A204.1 (cell line): ENCODE measurements at regions not wholly inside any gene's neighbourhood (a gene's known extent, or its start where the extent isn't known, plus 50 kb on each side); places are given as distances from the start of the nearest gene placed in this dataset.
"Not testable (repeated sequence)": the region's sequence is repeated elsewhere in the genome, so short reads cannot be mapped to it uniquely, and the experiment has no call there.

Source experiments
- FAIRE-seq: peaks from 2 replicates; lab custom pipeline; 2012; peaks lifted over from hg19 to GRCh38; lab: Jason Lieb, UNC

DNA sequence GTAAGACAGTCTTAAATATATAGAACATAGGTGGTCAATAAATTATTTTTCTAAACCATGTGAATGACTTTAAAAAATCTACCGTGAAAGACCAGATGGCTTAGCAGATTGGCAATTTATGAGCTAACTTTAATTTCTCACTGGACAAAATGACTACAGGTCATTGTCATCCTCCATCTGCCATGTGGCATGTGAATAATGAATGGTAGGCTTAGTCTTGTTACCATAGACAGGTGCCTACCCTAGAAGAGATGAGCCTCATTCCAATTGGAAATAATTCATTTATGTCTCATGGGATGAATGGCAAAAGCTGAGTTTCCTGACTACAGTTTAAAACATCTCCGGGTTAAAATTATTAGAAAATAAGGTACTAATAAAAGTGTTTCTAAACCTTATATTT, 1043.3 kb downstream of the FAT4 start:
- no peak for FAIRE-seq

DNA sequence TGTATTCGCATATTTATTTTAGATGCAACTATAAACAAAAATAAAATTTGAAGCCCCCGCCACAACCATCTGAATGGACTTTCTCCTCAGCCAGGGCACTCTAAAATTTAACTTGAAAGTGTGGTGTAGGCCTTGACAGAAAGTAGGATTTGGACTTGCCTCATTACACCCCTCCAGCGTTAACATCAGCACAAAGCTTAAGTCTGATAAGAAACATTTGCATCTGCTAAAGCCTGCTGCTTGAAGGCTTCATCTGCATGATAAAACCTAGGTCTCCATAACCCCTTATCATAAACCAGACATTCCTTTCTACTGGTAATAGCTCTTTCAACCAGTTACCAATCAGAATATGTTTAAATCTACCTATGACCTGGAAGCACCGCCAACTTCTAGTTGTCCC, 1046.5 kb downstream of the FAT4 start:
- no peak for FAIRE-seq

DNA sequence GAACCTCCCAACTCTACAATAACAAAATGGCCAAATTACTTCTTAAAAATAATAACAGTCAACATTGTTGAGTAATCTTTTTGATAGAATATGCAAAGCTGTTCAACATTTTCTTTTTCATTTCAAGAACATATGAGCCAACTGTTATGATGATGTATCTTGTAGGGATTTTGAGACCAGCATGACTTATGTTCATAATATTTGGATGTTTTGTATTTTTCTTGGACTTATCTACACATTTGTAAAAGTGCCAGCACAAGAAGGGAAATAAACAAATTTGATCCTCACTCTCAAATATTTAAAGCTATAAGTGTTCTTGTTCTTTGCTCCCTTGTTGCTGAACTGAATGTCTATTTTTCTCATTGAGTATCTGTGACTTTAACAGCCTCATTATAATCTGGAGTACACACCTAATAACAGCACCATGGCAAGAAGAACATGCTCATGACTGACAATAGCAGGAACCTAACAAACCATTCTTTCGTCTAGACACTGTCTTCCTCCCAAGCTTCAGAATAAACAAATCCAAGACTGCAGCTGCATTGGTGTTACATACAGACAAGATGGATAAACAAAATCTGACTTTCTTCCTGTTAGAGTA, 1049.7 kb downstream of the FAT4 start:
- no peak for FAIRE-seq

DNA sequence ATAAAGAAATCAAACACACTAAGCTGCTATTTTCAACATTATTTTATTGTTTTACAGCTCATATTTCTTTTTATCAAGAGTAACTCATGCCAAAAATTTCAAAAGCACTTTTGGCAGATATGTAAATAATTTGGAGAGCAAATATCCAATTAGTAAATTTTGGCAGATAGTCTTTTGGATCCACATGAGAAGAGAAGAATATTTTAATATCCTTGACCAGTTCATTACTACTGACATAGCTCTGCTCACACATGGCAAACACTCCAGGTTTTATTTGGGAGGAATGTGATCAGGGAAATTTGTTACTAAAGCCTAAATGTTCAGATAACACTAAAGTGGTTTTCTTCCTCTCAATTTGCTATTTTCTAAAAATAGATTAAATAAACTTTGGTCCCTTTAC, 1054.3 kb downstream of the FAT4 start:
- no peak for FAIRE-seq

DNA sequence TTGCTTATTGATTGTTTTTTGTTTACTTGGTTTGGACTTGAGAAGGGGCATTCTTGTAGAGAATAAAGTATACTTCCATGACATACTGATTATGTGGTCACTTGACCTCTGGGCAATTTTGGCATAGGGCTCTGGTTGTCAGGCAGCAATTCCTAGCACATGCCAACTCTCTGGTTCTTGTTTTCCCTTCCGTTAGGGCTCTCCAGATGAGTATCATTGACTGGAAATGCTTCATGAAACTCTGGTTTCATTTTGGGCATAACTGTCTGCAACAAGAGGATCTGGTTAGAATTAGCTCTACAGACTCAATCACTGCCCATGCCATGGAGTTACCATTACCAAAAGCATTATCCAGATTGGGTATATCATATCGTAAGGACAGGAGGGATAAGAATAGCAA, 1057.9 kb downstream of the FAT4 start:
- FAIRE-seq: no peak

DNA sequence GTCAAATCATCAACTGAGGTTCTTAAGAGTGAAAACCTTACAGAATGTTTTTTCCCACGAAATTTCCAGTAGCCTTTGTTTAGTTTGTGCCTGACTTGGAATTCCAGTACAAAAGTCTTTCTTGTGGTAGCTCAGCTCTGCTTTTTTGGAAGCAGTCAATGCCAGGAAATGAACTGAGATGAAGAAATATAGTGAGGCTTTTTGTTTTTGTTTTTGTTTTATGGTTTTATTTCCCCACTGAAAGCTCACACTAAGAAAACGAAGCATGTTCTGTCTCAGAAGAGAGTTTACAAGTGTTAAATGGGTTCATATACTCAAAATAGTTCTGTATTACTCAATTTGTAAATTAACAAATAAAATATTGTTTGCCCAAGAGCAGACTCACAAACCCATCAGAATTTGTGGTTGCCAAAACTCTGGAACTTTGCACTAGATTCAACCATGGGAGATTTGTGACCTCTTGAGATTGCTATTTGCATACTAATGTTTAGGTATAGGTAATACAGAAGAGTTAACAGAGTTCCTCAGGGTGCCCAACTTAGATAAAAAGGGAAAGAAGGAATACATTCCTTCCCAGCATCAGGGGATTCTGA, 1060.8 kb downstream of the FAT4 start:
- FAIRE-seq: no peak

DNA sequence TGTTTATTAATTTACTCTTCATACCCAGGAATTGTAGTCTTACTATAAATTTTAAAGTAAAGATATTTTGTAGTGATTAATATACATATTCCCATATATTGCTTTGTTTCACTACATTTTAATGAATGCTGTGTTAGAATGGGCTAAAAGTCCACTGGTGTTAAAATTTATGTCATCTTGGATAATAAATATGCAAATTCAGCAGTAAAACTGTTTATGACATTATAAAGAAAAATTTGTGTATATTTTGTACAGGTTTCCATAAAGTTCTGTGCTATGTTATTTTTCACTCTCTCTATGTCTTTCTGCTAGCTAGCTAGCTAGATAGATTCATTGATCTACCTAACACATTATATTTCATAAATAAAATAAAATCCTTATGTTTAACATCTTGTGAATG, 1071.2 kb downstream of the FAT4 start:
- FAIRE-seq: no peak

DNA sequence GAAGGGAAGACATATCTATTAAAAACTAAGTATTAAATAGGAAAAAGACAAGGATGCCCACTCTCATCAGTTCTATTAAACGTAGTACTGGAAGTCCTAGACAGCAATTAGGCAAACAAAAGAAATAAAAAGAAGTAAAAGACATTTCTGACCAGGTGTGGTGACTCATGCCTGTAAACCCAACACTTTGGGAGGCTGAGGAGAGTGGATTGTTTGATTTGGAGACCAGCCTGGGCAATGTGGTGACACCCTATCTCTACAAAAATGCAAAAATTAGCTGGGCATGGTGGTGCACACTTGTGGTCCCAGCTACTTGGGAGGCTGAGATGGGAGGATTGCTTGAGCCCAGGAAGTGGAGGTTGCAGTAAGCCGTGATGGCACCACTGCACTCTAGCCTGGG, 1071.8 kb downstream of the FAT4 start:
- FAIRE-seq: no peak

DNA sequence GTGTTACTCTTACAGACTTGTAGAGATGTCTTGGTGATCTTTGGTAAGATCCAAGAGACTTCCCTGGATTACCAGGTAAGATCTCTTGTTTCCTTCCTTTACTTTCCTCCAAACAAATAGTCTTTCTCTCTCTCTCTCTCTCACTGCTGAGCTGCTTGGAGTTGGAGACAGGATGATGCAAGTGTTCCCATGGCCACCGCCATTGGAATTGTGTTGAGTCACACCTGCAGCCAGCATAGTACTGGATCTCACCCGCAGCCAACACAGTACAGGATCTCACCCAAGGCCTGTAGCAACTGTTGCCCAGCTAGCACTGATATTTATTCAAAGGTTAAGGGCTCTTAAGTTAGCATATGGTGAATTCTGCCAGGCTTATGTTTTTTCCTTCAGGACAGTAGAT, 1080.9 kb downstream of the FAT4 start:
- no peak for FAIRE-seq

DNA sequence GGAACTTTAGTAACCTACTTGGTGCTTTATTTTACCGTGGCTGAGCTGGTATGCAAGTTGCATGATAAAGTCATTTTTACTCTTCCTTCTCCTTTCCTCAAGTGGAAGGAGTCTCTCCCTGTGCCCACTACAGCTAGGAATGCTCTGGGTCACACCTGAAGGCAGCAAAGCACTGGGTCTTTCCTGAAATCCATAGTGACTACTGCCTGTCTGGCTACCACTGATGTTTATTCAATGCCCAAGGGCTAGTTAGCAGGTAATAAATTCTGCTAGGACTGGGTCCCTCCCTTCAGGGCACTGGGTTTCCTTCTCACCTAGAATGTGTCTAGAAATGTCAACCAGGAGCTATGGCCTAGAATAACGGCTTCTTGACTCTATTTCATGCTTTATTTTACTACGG, 1081.4 kb downstream of the FAT4 start:
- no peak for FAIRE-seq

DNA sequence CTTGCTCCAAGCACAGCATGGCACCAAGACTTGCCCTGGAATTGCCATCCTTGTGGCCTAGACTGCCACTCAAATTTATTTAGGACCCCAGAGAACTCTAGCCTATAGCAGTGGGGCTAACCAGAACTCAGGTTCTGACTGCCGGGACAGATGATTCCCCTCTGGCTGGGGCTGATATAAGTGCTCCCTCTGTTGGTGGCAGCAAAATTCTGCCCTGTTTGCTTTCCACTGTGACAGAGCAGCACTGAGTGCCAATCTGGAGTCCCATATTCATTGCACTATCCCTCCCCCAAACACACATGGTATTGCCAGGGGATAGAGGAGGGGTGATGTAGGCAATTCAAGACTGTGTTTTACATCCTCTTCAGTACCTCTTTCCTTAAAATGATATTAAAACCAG, 1081.9 kb downstream of the FAT4 start:
- no peak for FAIRE-seq

DNA sequence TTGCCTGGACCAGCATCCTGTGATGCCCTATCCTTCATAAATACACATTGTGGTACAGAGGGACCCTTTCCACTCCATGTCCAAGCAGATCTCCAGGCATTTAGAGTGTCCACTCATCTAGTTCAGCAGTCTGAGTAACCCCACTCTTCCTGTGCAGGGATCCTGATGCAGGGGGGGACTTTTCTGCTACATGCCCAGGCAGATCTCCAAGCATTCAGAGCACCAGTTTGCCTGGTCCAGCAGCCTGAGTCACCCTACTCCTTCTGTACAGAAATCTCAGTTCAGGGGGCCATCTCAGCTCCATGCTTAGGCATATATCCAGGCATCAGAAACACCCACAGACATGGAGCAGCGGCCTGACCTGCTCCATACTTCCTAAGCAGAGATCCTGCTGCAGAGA, 1089.8 kb downstream of the FAT4 start:
- no peak for FAIRE-seq

DNA sequence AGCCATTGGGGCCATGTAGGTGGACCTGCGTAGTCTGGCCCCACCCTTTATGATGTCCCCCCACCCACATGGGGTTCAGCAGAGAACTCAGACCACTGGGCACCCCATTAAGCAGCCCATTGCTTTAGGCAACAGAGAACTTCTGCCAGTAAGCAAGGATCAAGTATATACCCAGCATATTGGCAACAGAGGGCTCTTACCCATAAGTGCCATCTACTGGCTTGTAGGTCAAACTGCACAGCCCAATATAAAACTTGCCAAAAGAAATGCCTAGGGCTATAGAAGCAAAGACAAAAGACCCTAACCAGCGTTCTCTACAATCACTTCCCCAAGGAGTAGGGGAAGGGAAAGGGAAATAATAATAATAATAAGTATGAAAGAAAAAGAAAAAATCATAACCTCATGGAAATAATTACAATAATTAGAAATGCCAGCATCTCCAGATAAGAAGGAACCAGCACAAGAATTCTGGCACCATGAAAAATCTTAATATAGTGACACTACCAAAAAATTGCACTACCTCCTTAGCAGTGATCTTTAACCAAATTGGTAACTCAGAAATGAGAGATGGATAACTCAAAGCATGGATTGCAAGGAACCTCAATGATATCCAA, 1090.7 kb downstream of the FAT4 start:
- FAIRE-seq: no peak

DNA sequence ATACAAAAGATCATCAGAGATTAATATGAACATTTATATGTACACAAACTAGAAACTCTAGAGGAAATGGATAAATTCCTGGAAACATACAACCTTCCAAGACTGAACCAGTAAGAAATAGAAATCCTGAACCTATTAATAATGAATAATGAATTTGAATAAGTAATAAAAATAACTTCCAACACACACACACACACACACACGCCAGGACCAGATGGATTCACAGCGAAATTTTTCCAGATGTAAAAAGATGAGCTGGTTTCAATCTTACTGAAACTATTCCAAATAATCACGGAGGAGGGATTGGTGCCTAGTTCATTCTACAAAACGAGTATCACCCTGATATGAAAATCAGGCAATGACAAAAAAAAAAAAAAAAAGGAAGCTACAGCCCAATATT, 1095.0 kb downstream of the FAT4 start:
- no peak for FAIRE-seq

DNA sequence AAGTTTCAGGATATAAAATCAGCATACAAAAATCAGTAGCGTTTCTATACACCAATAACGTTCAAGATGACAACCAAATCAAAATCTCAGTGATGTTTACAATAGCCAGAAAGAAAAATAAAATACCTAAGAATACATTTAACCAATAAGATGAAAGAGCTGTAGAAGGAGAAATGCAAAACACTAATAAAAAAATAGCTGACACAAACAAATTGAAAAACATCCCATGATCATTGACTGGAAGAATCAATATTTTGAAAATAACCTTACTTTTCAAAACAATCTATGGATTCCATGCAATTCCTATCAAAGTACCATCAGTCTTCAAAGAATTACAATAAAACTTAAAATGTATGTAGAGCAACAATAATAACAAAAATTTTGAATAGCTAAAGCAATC, 1096.3 kb downstream of the FAT4 start:
- FAIRE-seq: no peak

DNA sequence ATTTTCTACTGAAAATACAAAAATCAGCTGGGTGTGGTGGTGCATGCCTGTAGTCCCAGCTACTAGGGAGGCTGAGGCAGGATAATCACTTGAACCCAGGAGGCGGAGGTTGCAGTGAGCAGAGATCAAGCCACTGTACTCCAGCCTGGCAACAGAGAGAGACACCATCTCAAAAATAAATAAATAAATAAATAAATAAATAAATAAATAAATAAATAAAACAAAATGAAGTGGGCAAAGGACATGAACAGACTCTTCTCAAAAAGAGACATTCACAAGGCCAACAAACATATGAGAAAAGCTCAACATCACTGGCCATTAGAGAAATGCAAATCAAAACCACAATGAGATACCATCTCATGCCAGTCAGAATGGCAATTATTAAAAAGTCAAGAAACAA, 1097.6 kb downstream of the FAT4 start:
- not testable (repeated sequence) for FAIRE-seq

DNA sequence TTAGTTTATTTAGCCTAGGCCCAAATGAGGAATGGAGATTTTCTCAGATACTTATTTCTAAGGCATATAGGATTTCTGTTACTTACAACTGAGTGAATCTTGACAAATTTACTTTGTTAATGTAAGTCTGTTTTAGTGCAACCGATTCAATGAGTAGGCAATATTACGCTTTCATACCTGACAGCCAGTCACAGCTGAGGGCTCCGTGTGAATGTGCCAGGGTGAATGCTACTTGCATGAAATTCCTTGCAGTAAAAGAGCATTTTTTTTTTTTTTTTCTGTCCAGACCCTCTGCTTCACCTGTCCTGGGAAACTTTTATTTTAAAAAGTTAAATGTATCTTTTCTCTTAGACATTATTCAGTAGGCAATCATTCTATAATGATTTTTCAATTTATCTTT, 1100.0 kb downstream of the FAT4 start:
- no peak for FAIRE-seq

DNA sequence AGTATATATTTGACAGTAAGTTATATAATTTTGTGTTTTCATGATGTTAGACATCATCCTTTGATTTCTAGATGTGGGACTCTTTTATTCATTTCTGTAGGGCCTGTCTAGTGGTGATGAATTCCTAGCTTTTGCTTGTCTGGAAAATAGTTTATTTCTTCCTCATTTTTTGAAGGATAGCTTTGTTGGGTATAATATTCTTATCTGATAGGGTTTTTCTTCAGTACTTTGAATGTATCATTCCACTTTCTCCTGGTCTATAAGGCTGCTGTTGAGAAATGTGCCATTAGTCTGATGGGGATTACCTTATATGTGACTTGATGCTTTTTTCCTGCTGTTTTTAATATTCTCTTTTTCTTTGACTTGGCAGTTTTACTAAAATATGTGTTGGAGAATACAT, 1104.5 kb downstream of the FAT4 start:
- no peak for FAIRE-seq

DNA sequence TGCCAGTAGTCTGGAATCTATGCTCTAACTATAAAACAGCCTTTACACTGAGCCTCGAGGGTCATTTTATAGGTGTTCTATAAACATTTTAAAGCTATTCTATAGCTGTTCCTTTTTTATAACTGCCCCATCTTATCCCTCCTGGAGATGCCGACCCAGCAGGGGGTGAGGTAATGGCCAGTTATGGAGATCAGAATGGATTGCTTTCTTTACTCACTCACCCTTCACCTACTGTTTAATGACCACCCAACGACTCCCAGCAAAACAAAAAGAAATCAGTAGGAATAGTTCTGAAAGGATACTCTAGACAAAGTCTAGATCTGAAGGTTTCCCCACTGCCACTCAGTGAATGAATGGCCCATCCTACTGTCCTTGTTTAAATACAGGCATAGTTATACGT, 1113.1 kb downstream of the FAT4 start:
- no peak for FAIRE-seq

DNA sequence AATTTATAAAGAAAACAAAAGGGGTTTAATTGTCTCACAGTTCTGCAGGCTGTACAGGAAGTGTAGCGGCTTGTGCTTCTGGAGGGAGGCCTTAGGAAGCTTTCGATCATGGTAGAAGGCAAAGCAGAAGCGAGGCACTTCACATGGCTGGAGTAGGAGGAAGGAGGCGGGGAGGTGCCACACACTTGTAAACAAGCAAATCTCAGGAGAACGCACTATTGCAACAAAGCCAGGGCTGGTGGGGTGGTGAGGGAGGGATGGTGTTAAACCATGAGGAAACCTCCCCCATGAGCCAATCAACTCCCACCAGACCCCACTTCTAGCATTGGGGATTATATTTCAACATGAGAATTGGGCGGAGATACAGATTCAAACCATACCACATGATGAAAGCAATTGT, 1116.3 kb downstream of the FAT4 start:
- FAIRE-seq: no peak

DNA sequence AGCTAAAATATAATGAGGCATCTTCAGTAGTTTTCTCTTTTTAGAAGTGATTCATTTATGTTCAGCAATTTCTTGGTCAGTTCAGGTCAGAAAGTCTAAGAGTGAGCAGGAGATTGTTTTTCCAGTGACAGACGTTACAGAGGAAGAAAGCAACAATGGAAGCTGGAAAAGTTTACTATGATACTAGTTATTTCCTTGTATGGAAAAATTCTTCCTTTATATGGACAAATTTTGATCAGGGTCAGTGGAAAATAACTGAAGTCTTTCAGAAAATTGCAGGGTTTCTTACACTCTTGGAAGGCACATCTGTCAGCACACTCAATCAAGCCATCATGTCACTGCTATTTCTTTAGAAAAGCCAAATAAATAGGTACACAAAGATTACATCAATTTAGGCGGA, 1120.7 kb downstream of the FAT4 start:
- no peak for FAIRE-seq

DNA sequence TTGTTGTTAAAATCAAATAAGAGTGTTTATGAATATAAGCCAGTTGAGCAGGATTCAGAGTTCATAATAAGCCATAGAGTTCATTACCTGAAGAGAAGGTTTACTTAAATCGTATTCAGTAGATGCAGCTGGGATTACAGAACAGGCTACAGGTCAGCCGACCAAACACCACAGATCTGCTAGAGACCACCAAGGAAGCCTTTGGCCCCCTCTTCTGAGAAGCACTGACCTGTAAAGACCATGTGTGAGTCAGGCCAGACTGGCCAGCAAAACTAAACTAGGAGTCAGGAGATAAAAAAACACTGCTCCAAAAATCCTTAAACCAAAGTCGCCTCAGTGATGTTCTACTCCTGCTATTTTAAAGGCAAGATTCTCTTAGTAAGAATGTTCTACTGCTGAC, 1125.5 kb downstream of the FAT4 start:
- no peak for FAIRE-seq

DNA sequence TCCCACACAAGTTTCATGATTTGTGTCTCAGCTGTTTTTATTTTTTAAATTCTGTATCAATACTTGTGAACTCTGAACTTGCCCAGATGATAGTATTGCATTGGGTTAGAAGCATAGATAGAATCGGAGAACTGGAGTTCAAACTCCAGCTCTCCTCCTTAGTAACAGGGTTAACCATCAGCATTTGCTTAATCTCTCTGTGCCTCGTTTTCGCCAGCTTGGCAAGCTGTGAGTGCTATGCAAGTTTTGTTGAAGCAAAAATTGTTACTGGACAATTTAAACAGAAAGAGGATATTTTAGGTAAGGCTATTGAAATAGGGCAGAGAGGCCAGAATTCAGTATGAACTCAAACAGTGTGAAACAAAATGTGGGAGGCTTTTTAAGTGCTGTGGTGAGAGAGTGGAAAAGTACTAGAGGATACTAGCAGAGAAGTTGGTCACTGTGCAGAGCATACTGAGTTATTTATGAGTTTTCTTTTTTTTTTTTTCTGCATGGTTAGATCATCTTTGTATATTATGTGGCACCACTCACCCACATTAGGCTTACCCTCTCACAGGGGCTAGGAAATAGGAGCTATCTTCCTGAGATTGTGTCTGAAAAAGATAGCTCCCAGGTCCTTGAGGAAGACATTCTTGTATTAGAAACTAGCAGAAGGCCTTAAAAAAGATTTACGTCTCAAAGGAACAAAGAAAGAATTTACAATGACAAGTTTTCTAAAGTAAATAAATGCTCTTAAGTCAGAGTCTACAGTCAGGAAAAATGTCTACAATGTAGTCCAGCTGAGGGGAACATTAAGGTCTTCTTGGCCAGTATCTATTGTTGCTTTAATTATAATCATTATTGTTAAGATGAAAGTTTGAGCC, 1126.6 kb downstream of the FAT4 start:
- no peak for FAIRE-seq
